Osteocyte (in vitro differentiated cells): ENCODE measurements at regions not wholly inside any gene's neighbourhood (a gene's known extent, or its start where the extent isn't known, plus 50 kb on each side); places are given as distances from the start of the nearest gene placed in this dataset.

Experiments used
- DNase-seq: peaks from one replicate; pipeline ENCODE4 v3.0.0; 2021; ENCODE audit warnings: mixed read lengths; ENCODE audit not compliant: unreplicated experiment; ENCODE audit errors: extremely low spot score
- H3K27ac Mint-ChIP-seq: one replicate; pipeline ENCODE4 v1.8.0; 2021; ENCODE audit warnings: mild to moderate bottlenecking, mixed read lengths; ENCODE audit not compliant: unreplicated experiment
- H3K27me3 Mint-ChIP-seq: one replicate; pipeline ENCODE4 v1.8.0; 2021; ENCODE audit warnings: mixed read lengths; ENCODE audit not compliant: unreplicated experiment
- H3K36me3 Mint-ChIP-seq: one replicate; pipeline ENCODE4 v1.8.0; 2021; ENCODE audit warnings: mixed read lengths; ENCODE audit not compliant: unreplicated experiment
- H3K4me1 Mint-ChIP-seq: one replicate; pipeline ENCODE4 v1.8.0; 2021; ENCODE audit warnings: mixed read lengths; ENCODE audit not compliant: unreplicated experiment
- H3K4me3 Mint-ChIP-seq: one replicate; pipeline ENCODE4 v1.8.0; 2021; ENCODE audit warnings: mild to moderate bottlenecking, moderate library complexity, mixed read lengths; ENCODE audit not compliant: unreplicated experiment
- H3K9me3 Mint-ChIP-seq: one replicate; pipeline ENCODE4 v1.8.0; 2021; ENCODE audit warnings: mixed read lengths; ENCODE audit not compliant: unreplicated experiment
- CTCF ChIP-seq: fragments of 200-600 bp; sonication (generic); IDR thresholded peaks from 2 replicates; pipeline ENCODE4 v1.5.0; 2021; ENCODE audit warnings: antibody characterized with exemption, mild to moderate bottlenecking, moderate library complexity

- TF ChIP-seq CTCF: no peak
- Mint-ChIP-seq H3K27me3 (no peaks in the 10 kb centered on the region), H3K27ac (no peak overlapping the region), H3K36me3 (no peaks in the 10 kb centered on the region), H3K4me1 (peaks cover 3% of the 10 kb centered on the region), H3K9me3 (no peaks in the 10 kb centered on the region), H3K4me3 (no peak overlapping the region)
- DNase-seq: no peak
Measured at GRCh38 chr6:9710574-9710973, 704.3 kb downstream of the TFAP2A start.

GRCh38 chr6:9708600-9708999, 706.3 kb downstream of the TFAP2A start:
- no peak overlapping the region for H3K27ac Mint-ChIP-seq
- H3K4me1 Mint-ChIP-seq: peaks cover 8% of the 10 kb centered on the region
- no peak overlapping the region for H3K4me3 Mint-ChIP-seq
- DNase-seq: no peak
- H3K27me3 Mint-ChIP-seq: no peaks in the 10 kb centered on the region
- H3K36me3 Mint-ChIP-seq: no peaks in the 10 kb centered on the region
- no peak for TF ChIP-seq CTCF
- H3K9me3 Mint-ChIP-seq: no peaks in the 10 kb centered on the region

- TF ChIP-seq CTCF: no peak
- Mint-ChIP-seq H3K9me3 (no peaks in the 10 kb centered on the region), H3K36me3 (no peaks in the 10 kb centered on the region), H3K4me1 (peaks cover 5% of the 10 kb centered on the region), H3K27me3 (no peaks in the 10 kb centered on the region), H3K27ac (no peak overlapping the region), H3K4me3 (no peak overlapping the region)
- no peak for DNase-seq
Measured at GRCh38 chr6:9704989-9705388, 709.9 kb downstream of the TFAP2A start.

GRCh38 chr6:9702914-9703313, 712.0 kb downstream of the TFAP2A start:
- Mint-ChIP-seq H3K4me1 (peaks cover 5% of the 10 kb centered on the region), H3K9me3 (no peaks in the 10 kb centered on the region), H3K4me3 (no peak overlapping the region), H3K27ac (no peak overlapping the region), H3K36me3 (no peaks in the 10 kb centered on the region), H3K27me3 (no peaks in the 10 kb centered on the region)
- TF ChIP-seq CTCF: no peak
- no peak for DNase-seq

GRCh38 chr6:9699888-9700287, 715.0 kb downstream of the TFAP2A start:
- Mint-ChIP-seq H3K27ac (no peak overlapping the region), H3K4me3 (no peak overlapping the region), H3K9me3 (peaks cover 11% of the 10 kb centered on the region), H3K4me1 (peaks cover 1% of the 10 kb centered on the region), H3K36me3 (no peaks in the 10 kb centered on the region), H3K27me3 (no peaks in the 10 kb centered on the region)
- no peak for TF ChIP-seq CTCF
- DNase-seq: no peak
